GM19351 (cell line): ENCODE measurements at regions not wholly inside any gene's neighbourhood (a gene's known extent, or its start where the extent isn't known, plus 50 kb on each side); places are given as distances from the start of the nearest gene placed in this dataset.

Source experiments
- ATAC-seq: cut with Tn5 transposase; IDR thresholded peaks from one replicate; pipeline ENCODE4 v1.9.1; 2021; ENCODE audit warnings: mild to moderate bottlenecking, moderate library complexity; ENCODE audit not compliant: unreplicated experiment

GRCh38 chr20:24718277-24718676 is 230.8 kb upstream of the CST7 start:
- no peak for ATAC-seq

GRCh38 chr20:24718696-24719095 is 230.4 kb upstream of the CST7 start:
- no peak for ATAC-seq

- no peak for ATAC-seq
Observed at GRCh38 chr20:24720957-24721356, 228.1 kb upstream of the CST7 start.

- no peak for ATAC-seq
Observed at GRCh38 chr20:24721891-24722568, 227.0 kb upstream of the CST7 start.

DNA sequence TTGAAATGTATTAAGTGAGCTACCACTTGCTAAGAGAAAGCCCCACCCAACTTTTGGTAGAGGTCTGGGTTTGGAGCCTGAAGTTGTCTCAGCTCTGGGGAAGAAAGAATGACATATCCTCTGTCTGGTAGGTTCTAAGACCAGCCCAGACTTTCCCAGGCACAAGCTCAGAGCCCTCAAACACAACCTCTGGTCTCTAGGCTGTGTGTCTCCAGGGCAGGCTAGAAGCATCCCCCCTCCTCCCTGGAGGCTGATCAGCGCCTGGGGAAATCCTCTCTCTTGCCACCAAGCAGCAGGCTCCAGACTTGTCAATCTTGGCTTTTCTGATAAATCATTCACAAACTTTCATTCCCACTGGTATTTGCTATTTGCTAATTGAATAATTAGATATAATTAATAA is 226.5 kb upstream of the CST7 start:
- ATAC-seq, result no peak

GRCh38 chr20:24723186-24723585 is 225.9 kb upstream of the CST7 start:
- no peak for ATAC-seq

- no peak for ATAC-seq
Observed at GRCh38 chr20:24723647-24724352, 225.3 kb upstream of the CST7 start.

GRCh38 chr20:24724982-24725533 is 224.0 kb upstream of the CST7 start:
- no peak for ATAC-seq

DNA sequence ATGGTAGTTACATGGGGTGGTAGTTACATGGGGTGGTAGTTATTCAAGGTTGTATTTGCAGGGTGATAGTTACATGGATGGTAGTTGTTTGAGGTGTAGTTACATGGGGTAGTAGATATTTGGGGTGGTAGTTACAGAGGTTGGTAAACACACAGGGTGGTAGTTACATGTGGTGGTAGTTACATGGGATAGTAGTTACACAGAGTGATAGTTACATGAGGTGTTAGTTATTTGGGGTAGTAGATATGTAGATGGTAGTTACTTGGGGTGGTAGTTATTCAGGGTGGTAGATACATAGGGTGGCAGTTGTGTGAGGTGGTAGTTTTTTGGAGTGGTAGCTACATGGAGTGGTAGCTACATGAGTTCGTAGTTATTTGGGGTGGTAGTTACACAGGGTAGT is 221.3 kb upstream of the CST7 start:
- ATAC-seq, result no peak

GRCh38 chr20:24729896-24730605 is 219.0 kb upstream of the CST7 start:
- no peak for ATAC-seq

DNA sequence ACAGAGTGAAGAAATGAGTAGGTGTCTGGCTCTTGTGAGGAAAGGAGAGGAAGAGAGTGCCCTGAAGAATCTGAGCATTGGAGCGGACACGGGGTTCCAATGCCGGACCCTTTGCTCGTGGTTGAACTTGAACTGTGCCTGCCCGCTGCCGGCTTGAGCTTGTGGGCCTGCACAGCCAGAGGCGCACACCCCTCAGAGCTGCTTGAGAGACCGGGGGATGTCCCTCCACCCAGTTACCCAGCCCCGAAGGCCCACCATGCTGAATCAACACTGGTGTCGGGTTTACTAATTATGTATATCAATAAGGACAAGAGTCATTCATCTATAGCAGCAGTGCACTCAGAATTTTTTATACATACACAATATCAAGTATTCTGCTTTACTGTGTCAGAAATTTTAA is 218.3 kb upstream of the CST7 start:
- no peak for ATAC-seq

- no peak for ATAC-seq
Observed at GRCh38 chr20:24731312-24731711, 217.8 kb upstream of the CST7 start.

DNA sequence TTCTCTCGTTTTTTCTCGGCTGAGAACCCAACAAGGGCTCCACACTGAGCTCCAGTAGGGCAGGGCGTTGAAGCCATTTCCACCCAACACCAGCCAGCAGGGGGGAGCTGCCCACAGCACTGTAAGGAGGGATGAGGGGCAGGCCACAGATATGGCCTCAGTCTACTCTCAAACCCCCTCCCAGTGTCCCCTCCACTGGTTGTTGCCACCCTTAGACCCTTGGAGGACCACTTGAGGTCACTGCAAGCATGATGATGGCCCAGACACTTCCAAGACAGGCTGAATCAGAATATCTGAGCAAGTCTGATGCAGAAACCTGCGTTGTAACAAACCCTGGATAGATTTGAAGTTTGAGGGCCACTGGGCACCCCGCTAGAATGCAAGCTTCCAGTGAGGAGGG is 217.0 kb upstream of the CST7 start:
- no peak for ATAC-seq

GRCh38 chr20:24732599-24732998 is 216.5 kb upstream of the CST7 start:
- no peak for ATAC-seq

DNA sequence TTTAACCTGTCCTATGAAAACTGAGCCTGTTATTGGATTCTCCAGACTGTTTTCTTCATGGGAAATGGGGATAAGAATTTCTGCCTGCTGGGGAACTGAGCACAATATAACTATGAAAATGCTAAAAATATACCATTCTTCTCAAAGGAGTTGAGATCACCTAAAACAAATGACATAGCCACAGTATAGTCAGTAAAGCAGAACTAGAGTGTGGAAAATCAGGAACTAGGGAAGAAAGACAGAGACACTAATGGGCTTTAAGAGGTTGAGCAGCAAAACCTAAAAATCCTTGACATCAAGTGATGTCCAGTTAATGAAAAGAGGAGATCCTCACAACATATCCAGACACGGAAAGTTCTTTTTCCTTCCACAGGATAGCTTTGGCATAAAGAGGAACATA is 215.7 kb upstream of the CST7 start:
- ATAC-seq, result no peak

GRCh38 chr20:24734139-24734538 is 214.9 kb upstream of the CST7 start:
- ATAC-seq, result no peak

DNA sequence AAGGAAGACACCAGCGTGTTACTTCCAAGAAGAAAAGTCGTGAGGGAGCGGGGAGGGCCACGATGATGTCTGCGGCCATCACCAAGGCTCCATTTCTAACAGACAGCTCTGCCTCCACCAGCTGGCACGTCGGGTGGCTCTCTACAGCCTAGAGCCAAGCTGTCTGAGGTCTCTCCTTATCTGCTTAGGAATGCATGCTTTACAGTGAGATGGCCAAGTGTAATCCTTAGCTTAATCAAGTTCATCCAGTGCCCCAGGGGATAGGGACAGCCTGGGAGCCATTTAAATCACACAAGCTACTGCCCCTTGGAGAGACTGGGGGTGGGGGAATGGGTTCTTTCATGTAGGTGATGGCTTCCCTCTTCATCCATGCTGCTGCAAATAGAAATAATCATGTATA is 213.8 kb upstream of the CST7 start:
- no peak for ATAC-seq

- ATAC-seq, result no peak
Observed at GRCh38 chr20:24736131-24736843, 212.8 kb upstream of the CST7 start.

DNA sequence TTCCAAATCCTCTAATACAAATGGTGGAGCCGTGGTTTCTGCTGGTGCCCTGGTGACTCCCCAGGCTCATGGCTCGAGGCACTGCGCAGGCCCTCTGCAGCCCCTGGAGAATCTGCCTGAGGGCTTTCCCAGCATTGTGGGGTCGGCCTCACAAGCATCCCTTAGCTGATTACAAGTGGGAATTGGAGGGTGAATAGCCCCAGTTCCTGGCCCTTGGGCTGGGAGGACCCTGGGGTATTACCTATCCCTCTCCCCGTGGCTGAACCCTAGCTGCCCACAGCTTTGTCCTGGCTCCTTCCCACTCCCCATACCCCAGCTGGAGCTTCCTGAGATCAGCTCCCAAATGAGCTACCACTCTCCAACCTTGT is 212.2 kb upstream of the CST7 start:
- ATAC-seq, result no peak

DNA sequence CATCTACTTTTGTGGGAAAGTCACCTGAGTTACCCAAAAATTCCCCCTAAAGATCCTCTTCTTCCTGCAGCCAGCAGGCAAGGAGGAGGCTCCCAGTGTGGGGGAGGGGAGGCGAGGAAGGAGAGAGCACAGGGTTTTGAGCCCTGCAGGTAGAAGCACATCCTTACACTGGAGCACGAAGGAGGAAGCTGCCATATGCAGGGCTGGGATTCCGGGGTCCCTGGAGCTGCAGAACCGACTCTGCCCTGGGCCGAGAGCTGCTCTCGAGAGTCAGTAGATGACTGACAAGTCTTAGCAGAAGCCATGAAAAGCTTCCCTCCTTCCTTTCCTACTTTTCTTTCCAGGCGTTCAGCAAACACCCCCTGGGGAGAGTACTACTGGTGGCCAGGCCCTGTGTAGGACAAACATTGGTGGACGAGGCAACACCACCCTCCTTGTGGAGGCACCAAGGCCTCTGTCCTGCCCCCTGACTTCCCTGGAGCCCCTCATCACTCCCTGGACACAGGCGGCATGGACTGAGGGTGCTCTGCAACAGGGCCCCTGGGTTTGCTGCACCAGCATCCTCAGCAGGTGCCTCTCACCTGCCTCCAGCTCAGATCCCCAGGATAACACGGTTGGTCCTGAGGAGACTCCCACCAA is 211.7 kb upstream of the CST7 start:
- ATAC-seq, result no peak
